ENCODE measurements at regions not wholly inside any gene's neighbourhood (a gene's known extent, or its start where the extent isn't known, plus 50 kb on each side); places are given as distances from the start of the nearest gene placed in this dataset.

GRCh38 chr5:58048185-58048925, 411.5 kb downstream of the PLK2 start:
- Histone ChIP-seq H3K4me3 (ENCODE audit: low read depth in 2 of 2, low read length in 2 of 2) (no peak overlapping the region), H3K36me3 (ENCODE audit: control insufficient read depth, insufficient read depth, low read length) (no peaks in the 10 kb centered on the region), H3K9me3 (ENCODE audit: control insufficient read depth, insufficient read depth, low read depth, low read length) (no peaks in the 10 kb centered on the region), H3K27me3 (ENCODE audit: control insufficient read depth, insufficient read depth, low read length) (no peaks in the 10 kb centered on the region), H3K27ac (ENCODE audit: low read length) (no peak overlapping the region), H3K4me1 (ENCODE audit: control insufficient read depth, insufficient read depth, low read length) (no peaks in the 10 kb centered on the region)
- ChIA-PET POLR2A (no interaction called here), CTCF (no interaction called here)
- in situ Hi-C loops (cut with HindIII; ENCODE audit: low pct_unique_long_range_greater_than_20kb, low sequenced_read_pairs) (no loop called here), intact Hi-C loops (cut with micrococcal nuclease; ENCODE audit: unreplicated experiment) (no loop called here)
- TF ChIP-seq SIN3A (IDR thresholded peaks at IDR 0.05; ENCODE audit: borderline replicate concordance, insufficient read depth, low read depth, low read length) (no peak), TCF7L2 (IDR thresholded peaks at IDR 0.05; ENCODE audit: low read depth, low read length) (no peak), REST (IDR thresholded peaks at IDR 0.05; ENCODE audit: insufficient read depth in 1 of 2, low read depth in 2 of 2, low read length in 1 of 2) (no peak), POLR2AphosphoS5 (IDR thresholded peaks at IDR 0.05; ENCODE audit: low read depth, low read length) (no peak), CTCF (IDR thresholded peaks at IDR 0.05) (no peak)
- DNase-seq (ENCODE audit: low read depth, low spot score) (no peak), ATAC-seq (no peak)
- no TSS peak for BruUV-seq (replicated peaks)

- no peak for ATAC-seq
- POLR2A ChIA-PET, result no interaction called here
- no peaks in the 10 kb centered on the region for H3K36me3 ChIP-seq (ENCODE audit: control insufficient read depth, insufficient read depth, low read length)
- no peak for DNase-seq (ENCODE audit: low read depth, low spot score)
- intact Hi-C loops (cut with micrococcal nuclease; ENCODE audit: unreplicated experiment), result no loop called here
- H3K4me3 ChIP-seq (ENCODE audit: low read depth in 2 of 2, low read length in 2 of 2), result no peak overlapping the region
- no peaks in the 10 kb centered on the region for H3K27me3 ChIP-seq (ENCODE audit: control insufficient read depth, insufficient read depth, low read length)
- no peak overlapping the region; the same call in 1 of the 2 replicates for H3K27ac ChIP-seq (ENCODE audit: low read length)
- no TSS peak for BruUV-seq (replicated peaks)
- CTCF ChIA-PET, result no interaction called here
- no peaks in the 10 kb centered on the region; the same call in 1 of the 2 replicates for H3K4me1 ChIP-seq (ENCODE audit: control insufficient read depth, insufficient read depth, low read length)
- H3K9me3 ChIP-seq (ENCODE audit: control insufficient read depth, insufficient read depth, low read depth, low read length), result no peaks in the 10 kb centered on the region
- TF ChIP-seq POLR2AphosphoS5 (IDR thresholded peaks at IDR 0.05; ENCODE audit: low read depth, low read length), result no peak
- TF ChIP-seq SIN3A (IDR thresholded peaks at IDR 0.05; ENCODE audit: borderline replicate concordance, insufficient read depth, low read depth, low read length), result no peak
- TF ChIP-seq REST (IDR thresholded peaks at IDR 0.05; ENCODE audit: insufficient read depth in 1 of 2, low read depth in 2 of 2, low read length in 1 of 2), result no peak
- TF ChIP-seq CTCF (IDR thresholded peaks at IDR 0.05), result no peak
- TF ChIP-seq TCF7L2 (IDR thresholded peaks at IDR 0.05; ENCODE audit: low read depth, low read length), result no peak
- in situ Hi-C loops (cut with HindIII; ENCODE audit: low pct_unique_long_range_greater_than_20kb, low sequenced_read_pairs), result no loop called here
Measured at GRCh38 chr5:58046371-58046770, 413.5 kb downstream of the PLK2 start.

All from Panc1 (cell line).